HS-27A (cell line): ENCODE measurements at regions not wholly inside any gene's neighbourhood (a gene's known extent, or its start where the extent isn't known, plus 50 kb on each side); places are given as distances from the start of the nearest gene placed in this dataset.

Experiments
- DNase-seq: peaks from one replicate; pipeline ENCODE4 v3.0.0-alpha.2; 2012; ENCODE audit warnings: low read depth, missing footprints

DNA sequence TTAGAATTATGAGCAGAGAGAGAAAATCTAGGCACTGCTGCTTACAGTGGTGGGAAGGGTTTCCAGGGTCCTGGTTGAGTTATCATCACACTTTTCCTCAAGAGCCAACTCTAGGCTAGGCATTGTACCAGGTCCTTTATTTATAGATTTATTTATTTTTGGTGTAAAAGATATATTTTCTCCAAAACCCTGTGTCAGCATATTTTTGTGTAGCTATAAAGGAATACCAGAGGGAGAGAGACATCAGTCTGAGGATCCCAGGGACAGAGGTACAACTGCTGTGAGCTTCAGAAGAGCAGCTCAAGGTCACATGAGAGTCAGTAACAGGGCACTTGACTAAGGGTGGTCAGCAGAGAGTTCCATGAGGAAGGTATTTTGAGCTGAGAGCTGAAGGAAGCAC, 159.7 kb downstream of the SLC35B3 start:
- DNase-seq = no peak

DNA sequence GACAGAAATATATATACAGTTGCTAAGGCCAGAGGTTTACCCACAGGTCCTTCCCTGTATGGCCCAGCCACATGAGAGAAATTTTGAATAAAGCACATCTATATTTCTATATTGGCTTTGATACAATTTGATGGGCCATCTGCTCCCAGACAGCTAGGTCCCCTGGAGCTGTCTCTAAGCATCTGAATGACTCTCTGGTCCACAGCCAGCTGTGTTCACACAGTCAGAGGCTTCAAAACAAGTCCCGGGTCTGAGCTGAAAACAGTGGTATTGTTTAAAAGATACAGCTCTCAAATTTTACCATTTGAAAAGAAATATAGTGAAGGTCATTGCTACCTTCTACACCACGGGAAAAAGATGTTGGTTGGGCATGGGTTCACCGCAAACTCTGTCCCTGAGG, 161.1 kb downstream of the SLC35B3 start:
- DNase-seq = no peak

DNA sequence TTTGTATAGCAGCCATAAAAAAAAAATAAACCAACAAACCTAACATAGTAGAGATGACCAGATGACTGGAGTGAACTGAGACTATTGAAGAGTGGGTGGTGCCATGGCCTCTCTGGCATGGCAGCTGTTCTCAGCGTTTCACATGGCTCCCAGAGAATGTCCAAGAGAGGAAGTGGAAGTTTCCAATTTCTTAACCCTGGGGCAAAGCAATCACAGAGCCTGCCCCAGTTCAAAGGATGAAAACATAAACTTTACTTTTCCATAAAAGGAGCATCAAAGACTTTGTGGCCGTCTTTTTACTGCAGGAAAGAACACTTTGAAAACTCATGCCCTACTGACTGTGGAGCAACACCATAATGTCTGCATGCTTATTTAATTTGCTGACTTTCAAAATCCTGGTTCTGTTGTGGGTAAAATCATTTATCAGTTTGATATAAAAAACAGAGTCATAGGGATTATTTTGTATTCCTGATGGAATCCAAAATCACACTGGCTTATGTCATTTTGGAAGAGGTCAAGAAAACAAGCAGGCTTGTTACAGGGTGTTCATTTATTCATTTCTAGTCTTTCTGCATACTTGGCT, 165.4 kb downstream of the SLC35B3 start:
- no peak for DNase-seq

DNA sequence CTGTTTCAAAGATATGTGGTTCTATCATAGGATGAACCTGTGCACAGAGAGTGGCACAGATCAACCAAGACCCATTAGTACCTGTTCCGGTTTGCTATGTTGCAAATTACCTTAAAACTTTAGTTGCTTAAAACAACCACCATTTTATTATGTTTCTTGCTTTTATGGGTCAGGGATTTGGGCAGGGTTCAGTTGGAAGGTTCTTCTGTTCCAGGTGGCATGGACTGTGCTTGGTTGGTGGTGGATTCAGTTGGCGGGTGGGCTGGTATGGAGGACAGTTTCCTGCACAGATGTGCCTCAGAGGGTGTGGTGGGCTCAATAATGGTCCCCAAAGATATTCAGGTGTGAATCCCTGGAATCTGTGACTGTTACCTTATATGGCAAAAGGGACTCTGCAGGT, 166.3 kb downstream of the SLC35B3 start:
- no peak for DNase-seq

DNA sequence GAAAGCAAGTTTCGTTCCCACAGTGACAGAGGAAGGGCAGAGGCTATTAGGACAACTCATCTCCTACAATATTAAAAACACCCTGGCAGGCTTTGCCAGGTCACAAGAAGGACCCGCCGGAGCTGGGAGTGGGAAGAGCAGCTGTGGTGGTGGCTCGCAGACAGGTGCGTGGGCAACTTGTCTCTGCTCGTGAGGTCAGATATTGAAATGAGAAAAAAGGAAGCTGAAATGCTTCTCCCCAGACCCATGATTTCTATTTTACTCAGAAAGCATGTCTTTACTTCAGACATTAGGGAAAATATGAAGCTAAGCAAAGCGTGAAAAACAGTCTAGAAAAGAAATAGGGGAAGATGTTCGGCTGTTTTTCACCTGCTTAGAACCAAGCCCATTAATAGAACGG, 166.3 kb upstream of the EEF1E1 start:
- DNase-seq = no peak

DNA sequence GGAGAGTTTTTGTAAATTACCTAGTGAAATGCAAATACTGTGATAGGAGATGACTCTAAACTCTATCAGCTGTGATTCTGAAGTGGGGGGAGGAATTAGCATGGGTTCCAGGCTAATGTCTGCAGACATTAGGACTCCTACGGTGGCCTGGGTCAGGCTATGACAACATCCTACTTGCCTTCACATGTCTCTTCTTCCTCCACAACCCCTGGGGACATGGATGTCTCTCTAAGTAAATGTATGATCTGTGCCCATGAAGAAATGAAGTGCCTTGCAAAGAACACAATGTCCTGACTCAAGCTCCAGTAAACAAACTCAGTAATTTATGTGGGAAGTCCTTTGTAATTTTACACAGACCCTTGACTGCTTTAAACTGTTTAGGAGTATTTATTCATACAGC, 165.8 kb upstream of the EEF1E1 start:
- DNase-seq = no peak

DNA sequence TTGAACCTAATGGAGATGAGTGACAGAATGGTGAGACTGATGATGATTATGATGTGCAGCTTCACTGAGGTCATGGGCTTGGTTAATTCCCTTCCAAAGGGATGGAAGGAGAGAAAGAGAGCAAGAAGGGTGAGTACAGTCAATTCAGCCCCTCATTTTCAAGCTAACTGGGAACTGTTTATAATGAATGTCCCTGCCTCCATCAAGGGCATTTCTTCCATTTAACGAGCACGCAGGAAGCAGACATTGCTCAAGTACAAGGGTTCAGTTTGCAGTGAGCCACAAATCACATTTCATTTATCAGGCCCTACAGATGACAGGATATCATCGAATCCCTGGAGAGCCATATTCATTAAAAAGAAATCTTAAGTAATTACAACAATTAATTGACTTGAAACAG, 158.3 kb upstream of the EEF1E1 start:
- no peak for DNase-seq

DNA sequence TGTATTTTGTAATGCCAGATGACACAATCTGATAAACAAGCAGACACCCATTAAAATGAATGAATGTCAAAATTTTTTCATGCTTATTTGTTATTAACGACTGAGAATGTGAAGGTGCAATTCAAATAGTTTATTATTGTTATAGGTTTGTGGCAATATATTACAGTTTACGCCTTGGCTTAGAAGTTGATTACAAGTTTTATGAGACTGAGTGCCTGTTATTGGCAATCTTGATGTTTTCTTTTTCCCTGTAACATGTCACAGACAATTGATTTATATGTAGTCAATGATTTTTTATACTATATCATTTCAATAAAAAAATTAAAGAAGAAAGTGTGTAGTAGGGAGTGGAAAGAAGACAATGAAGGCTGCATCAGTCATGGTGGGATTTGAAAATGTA, 144.1 kb upstream of the EEF1E1 start:
- no peak for DNase-seq

DNA sequence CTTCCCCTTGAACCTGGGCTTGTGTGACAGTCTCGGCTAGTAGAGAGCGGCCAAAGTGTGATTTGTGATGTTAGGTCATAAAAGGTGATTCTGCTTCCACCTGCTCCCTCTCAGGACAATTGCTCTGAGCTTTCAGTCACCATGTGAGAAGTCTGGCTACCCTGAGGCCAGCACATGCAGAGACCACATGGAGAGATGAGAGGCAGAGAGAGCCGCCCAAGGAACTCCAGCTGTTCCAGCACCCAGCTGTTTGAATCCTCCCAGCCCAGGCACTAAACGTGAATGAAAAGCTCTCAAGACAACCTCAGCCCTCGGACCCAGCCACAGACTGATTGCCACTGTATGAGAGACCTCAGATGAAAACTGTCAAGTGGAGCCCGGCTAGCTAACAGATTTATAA, 143.4 kb upstream of the EEF1E1 start:
- DNase-seq = no peak

DNA sequence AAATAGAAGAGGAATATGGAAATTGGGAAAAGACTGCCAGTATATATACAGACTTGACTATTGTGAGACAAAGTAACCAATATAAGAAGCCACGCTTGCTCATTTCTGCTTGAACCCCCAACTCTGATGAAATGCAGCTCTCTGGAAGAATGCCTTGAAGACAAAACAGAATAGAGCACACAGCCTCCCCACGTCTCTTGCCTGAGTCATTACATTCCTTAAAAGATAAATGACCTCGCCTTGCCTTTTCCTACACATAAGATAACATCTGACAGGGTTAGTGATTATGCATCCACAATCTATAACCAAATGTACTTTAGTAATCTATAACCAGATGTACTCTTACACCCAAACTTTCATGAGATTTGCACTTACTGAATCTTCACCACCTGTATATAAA, 141.1 kb upstream of the EEF1E1 start:
- no peak for DNase-seq

DNA sequence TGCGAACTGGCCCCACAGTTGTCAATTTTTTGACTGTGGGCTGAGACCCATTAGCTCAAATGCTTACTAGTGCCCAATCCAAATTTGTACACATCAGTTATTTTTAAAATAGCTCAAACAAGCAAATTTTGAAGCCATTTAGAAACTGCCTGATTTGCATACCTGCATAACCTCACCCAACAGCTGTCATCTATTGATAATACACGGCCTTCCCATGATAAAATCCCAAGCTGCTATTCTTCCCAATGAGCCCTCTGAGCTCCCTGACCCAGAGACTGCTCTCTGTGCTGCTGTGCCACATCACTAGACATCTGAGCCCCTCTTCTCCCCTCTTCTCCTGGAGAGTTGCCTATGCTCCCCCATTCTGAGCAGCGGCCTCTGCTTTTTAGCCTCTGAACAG, 140.5 kb upstream of the EEF1E1 start:
- DNase-seq = no peak

DNA sequence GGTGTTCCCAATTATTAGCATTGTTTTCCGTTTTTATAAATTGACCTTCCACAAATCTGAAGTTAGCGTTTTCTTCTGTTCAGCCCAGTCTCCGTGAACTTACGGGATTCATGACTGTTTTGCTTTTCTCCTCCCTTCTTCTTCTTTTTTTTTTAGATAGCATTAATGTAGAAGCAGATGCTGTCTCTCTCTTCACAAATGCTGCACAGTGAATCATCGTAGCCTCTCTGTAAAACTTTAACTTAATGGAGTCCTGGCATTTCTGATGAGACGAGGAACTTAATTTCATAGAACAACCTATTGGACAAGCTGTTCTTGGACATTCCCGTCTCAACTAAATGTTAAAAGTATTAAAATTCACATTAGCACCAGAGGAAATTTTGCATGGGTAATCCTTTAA, 138.0 kb upstream of the EEF1E1 start:
- no peak for DNase-seq

DNA sequence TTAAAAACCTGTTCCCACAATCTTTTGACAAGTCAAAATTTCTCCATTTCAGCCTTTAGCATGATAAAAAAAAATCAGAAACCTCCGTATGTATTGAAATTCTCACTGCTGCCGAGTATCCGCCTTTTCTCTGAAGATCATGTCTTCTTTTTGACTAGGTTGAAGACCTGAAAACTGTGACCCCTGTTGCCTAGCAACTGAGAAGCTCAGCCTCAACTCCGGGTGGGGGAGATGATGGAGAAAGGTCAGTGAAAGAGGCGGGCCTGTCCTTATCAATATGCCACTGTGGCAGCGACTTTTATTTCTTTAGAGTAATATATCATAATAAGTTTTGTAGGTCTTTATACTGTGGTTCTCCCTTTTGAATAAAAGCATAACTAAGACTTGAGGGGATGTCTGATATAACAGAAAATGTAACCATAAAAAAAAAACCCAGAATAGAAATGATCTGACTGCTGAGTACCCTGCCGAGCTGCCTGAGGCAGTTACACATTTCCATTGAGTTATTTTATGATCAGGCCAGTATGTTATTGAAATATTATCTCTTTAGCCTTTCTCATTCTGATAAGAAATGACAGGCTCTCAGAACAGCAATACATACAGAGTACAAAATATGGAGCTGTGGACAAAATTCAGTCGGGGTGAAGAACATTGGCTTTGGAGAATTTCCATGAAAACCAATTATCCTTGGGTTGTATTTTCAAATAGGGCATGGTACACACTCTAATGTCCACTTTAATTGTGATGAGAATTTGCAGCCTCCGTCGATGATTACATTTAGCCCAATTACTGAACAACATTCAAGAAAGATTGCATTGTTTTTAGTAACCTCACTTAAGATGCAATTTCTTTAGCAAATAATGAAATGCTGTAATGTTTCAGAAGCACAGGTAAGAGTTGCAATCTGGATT, 136.7 kb upstream of the EEF1E1 start:
- no peak for DNase-seq

DNA sequence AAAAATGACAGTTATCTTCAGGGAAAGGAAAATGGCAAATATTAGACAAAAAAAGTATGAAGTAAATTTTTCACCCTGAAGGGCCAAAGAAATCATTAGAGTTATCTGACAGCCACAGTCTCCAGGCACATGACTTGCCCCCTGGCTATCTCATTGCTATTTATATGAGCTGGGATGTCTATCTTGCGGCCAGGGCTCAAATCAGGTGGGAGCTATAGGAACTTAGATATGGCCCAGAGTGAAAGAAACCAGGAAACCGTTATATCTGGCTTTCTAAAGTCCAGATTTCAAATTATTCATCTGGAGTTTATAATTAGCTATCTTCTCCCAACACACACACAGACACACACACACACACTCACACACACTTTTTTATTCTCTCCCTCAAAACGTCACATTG, 135.3 kb upstream of the EEF1E1 start:
- no peak for DNase-seq

DNA sequence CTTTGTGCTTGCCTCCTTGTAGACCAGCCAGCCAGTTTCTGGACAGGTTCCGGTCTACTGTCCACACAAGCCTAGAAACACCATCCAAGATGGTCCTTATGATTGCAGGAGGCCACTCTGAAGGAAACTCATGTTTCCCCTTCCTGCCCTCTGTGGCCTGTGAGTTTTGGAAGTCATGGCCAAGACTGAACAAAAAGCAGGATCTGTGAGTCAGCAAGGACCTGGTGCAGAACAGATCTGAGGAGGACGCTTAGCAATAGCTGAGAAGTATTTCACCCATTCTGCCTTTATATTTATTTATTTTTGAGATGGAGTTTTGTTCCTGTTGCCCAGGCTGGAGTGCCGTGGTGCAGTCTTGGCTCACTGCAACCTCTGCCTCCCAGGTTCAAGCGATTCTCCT, 134.6 kb upstream of the EEF1E1 start:
- no peak for DNase-seq

DNA sequence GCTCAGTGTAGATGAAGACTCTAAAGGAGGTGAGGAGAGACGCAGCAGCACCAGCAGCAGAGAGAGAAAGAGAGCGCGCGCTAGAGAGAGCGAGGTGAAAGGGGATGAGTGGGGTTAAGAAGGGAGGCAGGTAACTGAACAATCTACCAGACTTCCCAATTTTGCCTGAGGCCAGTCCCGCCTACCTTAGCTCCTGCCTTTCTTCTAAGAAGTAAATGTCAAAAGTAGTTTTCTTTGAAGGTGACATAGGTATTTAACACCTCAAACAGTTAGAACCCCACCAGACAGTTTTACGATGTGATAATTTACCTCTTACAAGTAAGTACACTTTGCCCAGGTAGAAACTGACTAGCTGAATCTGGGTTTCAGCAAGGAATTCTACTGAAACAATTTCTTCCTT, 132.0 kb upstream of the EEF1E1 start:
- no peak for DNase-seq

DNA sequence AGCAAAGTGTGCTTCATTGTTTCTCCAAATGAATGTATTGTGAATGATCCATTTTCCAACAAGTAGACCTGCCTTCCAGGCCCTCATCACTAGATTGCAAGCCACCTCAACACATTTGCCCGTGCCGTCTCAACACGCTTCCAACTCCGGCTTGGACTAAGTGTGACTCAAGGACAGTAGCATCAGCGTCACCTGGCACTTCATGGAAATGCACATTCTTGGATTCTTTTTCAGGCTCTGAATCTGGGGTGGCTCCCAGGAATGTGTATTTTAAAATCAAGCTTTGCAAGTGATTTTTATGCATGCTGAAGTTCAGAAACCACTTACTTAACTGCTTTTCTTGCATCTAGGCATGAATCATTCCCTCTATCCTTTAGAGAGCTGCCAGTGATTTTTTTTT, 129.6 kb upstream of the EEF1E1 start:
- no peak for DNase-seq

DNA sequence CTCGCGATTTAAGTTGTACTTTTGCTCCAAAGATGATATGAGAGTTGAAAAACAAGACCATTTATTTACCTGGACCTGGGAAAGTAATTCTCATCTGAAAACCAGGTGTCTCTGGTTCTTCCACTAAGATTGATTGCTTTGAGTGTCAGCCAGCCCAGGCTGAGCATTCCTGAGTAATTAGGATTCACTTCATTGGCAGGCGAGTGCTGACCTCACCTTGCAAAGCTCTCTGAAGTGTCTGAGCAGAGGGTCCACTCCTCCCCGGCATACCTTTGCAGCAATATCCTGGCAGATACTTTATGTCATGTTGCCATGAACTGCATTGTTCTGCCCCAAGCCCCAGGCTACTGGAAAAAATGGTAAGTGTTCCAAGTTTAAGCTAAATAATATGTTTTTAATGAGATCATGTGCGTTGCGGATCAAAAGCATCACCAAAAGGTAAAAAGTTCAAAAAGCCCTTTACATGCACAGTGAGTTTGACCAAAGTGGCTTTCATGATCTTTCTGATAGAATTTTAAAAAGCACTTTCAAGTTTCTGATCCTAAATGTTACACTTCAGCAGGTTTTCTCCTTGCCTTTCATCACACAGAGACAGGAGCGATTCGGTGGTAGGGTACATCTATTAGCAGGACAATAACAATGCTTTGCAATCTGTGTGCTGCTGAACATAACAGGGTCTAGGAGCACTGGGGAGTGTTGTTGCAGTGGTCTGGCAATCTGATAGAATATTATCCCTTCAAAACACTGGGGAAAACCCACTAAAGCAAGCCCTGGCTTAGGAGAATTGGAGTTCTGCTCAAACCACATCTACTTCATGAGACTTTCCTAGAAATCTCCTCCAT, 127.8 kb upstream of the EEF1E1 start:
- no peak for DNase-seq

DNA sequence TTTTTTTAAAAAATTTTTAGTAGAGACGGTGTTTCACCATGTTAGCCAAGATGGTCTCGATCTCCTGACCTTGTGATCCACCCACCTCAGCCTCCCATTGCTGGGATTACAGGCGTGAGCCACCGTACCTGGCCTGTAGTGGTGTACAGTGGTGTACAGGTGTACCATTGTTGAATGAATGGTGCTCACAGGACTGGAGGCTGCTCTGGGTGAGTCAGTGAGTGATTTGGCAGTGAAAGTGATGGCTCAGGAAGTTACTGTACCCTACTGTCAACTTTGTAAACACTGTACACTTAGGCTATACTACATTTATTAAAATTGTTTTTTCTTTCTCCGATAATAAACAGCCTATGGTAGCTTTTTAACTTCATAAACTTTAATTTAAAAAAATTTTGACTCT, 122.8 kb upstream of the EEF1E1 start:
- no peak for DNase-seq

DNA sequence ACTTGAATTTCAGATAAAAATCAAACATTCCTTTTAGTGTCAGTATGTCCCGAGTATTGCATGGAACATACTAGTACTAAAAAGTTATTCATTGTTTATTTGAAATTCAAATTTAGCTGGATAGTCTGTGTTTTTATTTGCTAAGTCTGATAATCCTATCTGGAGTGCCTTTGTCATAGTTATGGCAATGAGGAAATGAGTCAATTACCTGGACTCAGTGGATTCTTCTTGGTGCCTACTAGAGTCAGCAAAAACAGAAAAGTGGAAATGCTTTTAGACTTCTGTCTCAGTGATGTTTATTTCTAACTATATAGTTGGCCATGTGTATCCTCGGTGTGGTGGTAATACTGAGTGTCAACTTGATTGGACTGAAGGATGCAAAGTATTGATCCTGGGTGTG, 121.3 kb upstream of the EEF1E1 start:
- DNase-seq = no peak

DNA sequence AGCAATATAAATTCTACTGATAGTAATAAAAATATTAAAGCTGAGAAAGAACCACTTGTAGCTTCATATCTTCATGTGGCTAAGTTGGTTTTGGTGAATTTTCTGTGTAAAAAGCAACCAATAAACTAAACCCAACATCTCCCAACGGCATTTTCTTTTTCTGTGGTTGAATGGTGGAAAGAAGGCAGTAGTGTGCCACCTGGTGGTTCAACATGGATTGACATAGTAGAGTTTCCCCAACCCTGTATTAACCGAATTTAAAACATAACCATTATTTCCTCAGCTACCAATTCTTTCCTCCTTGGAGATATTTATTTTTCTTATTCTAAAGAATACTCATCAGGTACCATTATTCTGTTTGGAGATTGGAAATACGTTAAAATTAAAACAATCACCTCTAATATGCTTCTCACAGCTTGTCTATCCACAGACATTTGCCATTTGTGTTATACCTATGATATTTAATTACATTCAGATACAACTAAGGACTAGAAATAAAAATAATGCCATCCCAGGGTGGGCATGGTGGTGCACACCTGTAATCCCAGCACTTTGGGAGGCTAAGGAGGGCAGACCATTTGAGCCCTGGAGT, 117.1 kb upstream of the EEF1E1 start:
- peak; percentile 11 for DNase-seq

DNA sequence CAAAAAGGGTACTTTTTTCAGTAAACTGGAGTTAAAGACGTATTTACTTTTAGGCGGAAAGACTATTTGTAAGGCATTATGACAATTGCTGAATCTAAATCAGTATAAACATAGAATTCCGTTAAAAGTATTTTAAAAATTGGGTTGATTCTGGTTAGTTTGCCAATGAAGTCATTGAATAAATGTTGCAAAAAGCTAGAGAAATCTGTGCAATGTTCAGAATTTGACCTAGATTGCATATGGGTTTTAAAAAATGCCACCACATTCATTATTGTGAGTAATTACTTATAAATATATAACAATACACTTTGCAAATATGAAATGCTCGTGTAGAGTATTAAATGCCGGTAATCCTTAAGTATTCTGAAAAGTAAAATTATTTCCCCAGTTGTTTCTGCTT, 116.5 kb upstream of the EEF1E1 start:
- DNase-seq = no peak

DNA sequence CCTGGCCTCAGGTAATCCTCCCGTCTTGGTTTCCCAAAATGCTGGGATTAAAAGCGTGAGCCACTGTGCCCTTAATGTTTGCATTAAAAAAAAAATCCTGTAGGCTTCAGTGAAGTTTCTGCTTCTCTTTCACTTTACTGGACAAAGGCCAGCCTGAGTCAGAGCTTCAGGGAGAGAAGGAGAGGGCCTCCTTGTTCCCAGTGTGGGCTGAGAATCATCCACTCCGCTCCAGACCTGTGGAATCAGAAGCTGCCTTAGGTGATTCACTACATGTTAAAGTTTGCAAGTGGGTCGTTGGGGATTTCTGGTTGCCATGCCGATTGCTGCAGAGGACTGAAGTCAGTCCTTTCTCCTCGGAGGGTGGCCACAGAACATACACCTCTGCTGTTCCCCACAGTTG, 113.3 kb upstream of the EEF1E1 start:
- no peak for DNase-seq
